Fibroblast of the conjunctiva (primary cell): ENCODE measurements at regions not wholly inside any gene's neighbourhood (a gene's known extent, or its start where the extent isn't known, plus 50 kb on each side); places are given as distances from the start of the nearest gene placed in this dataset.
"Not testable (repeated sequence)": the region's sequence is repeated elsewhere in the genome, so short reads cannot be mapped to it uniquely, and the experiment has no call there.

Source experiments
- DNase-seq: peaks from one replicate; pipeline ENCODE4 v3.0.0-alpha.2; 2010; ENCODE audit warnings: low read depth

GRCh38 chr9:11537566-11537965 is 924.8 kb upstream of the PTPRD start:
- DNase-seq, result no peak

GRCh38 chr9:11542781-11543180 is 930.0 kb upstream of the PTPRD start:
- no peak for DNase-seq

- DNase-seq, result no peak
Measured at GRCh38 chr9:11546231-11546630, 933.4 kb upstream of the PTPRD start.

- no peak for DNase-seq
Measured at GRCh38 chr9:11549311-11549794, 936.6 kb upstream of the PTPRD start.

- DNase-seq, result no peak
Measured at GRCh38 chr9:11551106-11551505, 938.3 kb upstream of the PTPRD start.

GRCh38 chr9:11558043-11558442 is 945.2 kb upstream of the PTPRD start:
- no peak for DNase-seq

GRCh38 chr9:11559001-11559776 is 946.4 kb upstream of the PTPRD start:
- no peak for DNase-seq

GRCh38 chr9:11577522-11577921 is 964.7 kb upstream of the PTPRD start:
- no peak for DNase-seq

GRCh38 chr9:11595756-11596155 is 983.0 kb upstream of the PTPRD start:
- no peak for DNase-seq

GRCh38 chr9:11618241-11618805 is 1005.5 kb upstream of the PTPRD start:
- no peak for DNase-seq

GRCh38 chr9:11632691-11633090 is 1019.9 kb upstream of the PTPRD start:
- no peak for DNase-seq

GRCh38 chr9:11646831-11647230 is 1034.0 kb upstream of the PTPRD start:
- DNase-seq, result no peak

GRCh38 chr9:11653867-11654266 is 1039.3 kb upstream of the TYRP1 start:
- no peak for DNase-seq

GRCh38 chr9:11663913-11664312 is 1029.3 kb upstream of the TYRP1 start:
- no peak for DNase-seq

- no peak for DNase-seq
Measured at GRCh38 chr9:11676821-11677220, 1016.4 kb upstream of the TYRP1 start.

- no peak for DNase-seq
Measured at GRCh38 chr9:11686733-11687132, 1006.5 kb upstream of the TYRP1 start.

GRCh38 chr9:11697126-11697525 is 996.1 kb upstream of the TYRP1 start:
- no peak for DNase-seq

GRCh38 chr9:11701706-11702105 is 991.5 kb upstream of the TYRP1 start:
- DNase-seq, result no peak

GRCh38 chr9:11702548-11702947 is 990.6 kb upstream of the TYRP1 start:
- no peak for DNase-seq

- DNase-seq, result not testable (repeated sequence)
Measured at GRCh38 chr9:11704198-11704597, 989.0 kb upstream of the TYRP1 start.

- DNase-seq, result no peak
Measured at GRCh38 chr9:11708899-11709298, 984.3 kb upstream of the TYRP1 start.

- DNase-seq, result no peak
Measured at GRCh38 chr9:11709567-11709966, 983.6 kb upstream of the TYRP1 start.

- DNase-seq, result no peak
Measured at GRCh38 chr9:11713077-11713476, 980.1 kb upstream of the TYRP1 start.

- no peak for DNase-seq
Measured at GRCh38 chr9:11722957-11723356, 970.2 kb upstream of the TYRP1 start.
